ENCODE measurements at regions not wholly inside any gene's neighbourhood (a gene's known extent, or its start where the extent isn't known, plus 50 kb on each side); places are given as distances from the start of the nearest gene placed in this dataset.

GRCh38 chr9:13478160-13478559 lies 198.7 kb upstream of the MPDZ start:
- no peak for TF ChIP-seq CTCF (IDR thresholded peaks at IDR 0.05; ENCODE audit: insufficient read depth, low read length)
- TF ChIP-seq REST (IDR thresholded peaks at IDR 0.05; ENCODE audit: insufficient replicate concordance, low read depth) = no peak
- TF ChIP-seq POLR2AphosphoS5 (IDR thresholded peaks at IDR 0.05; ENCODE audit: low read depth) = no peak
